H1 (cell line): ENCODE measurements at regions not wholly inside any gene's neighbourhood (a gene's known extent, or its start where the extent isn't known, plus 50 kb on each side); places are given as distances from the start of the nearest gene placed in this dataset.

Source experiments
- ASH2L ChIP-seq: fragments of 200-600, 300-600 bp; sonication (generic); IDR thresholded peaks from one replicate; pipeline ENCODE4 v1.7.1; 2017; ENCODE audit warnings: low read length
- CHD2 ChIP-seq: IDR thresholded peaks from 2 replicates; pipeline ENCODE4 v1.6.1; 2012; ENCODE audit warnings: low read length, improper control_type of control experiment
- JUND ChIP-seq: IDR thresholded peaks from 2 replicates; pipeline ENCODE4 v1.6.1; 2011; ENCODE audit warnings: mild to moderate bottlenecking, improper control_type of control experiment, low read length
- TCF12 ChIP-seq: IDR thresholded peaks from 2 replicates; pipeline ENCODE4 v1.6.1; 2011; ENCODE audit warnings: low read depth, mild to moderate bottlenecking, low read length
- TEAD4 ChIP-seq: IDR thresholded peaks from 2 replicates; pipeline ENCODE4 v1.6.1; 2012; ENCODE audit warnings: low read depth, low read length, inconsistent platforms, mixed read lengths
- TF ChIP-seq, protein P1 (sequence below): IDR thresholded peaks from 2 replicates; pipeline ENCODE4 v1.6.1; 2012; ENCODE audit warnings: low read length, inconsistent platforms

DNA sequence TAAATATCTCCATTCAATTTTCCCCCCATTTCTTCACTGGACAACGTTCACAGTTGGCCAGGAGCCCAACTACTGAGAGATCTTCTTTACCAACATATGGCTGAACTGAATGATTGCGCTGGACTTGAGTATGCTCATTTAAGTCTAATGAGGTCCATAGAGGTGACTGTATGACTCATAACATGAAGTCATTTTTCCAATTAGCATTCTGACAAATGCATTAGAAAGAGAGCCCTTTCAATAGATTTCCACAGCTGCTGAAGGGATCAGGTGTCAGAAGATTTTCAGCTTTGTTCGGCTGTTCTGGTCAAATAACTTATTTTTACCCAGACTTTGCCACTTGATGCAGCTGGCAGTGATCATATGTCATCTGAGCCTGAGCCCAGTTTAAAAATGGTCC lies 438.0 kb downstream of the ETV1 start (continued):
- TF ChIP-seq CHD2 (no peak), TEAD4 (no peak), ASH2L (no peak), JUND (no peak), TCF12 (no peak)
- TF ChIP-seq, protein P1, sequence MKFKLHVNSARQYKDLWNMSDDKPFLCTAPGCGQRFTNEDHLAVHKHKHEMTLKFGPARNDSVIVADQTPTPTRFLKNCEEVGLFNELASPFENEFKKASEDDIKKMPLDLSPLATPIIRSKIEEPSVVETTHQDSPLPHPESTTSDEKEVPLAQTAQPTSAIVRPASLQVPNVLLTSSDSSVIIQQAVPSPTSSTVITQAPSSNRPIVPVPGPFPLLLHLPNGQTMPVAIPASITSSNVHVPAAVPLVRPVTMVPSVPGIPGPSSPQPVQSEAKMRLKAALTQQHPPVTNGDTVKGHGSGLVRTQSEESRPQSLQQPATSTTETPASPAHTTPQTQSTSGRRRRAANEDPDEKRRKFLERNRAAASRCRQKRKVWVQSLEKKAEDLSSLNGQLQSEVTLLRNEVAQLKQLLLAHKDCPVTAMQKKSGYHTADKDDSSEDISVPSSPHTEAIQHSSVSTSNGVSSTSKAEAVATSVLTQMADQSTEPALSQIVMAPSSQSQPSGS = no peak
- TF ChIP-seq, all 59 proteins: peak for 0
